ENCODE measurements at regions not wholly inside any gene's neighbourhood (a gene's known extent, or its start where the extent isn't known, plus 50 kb on each side); places are given as distances from the start of the nearest gene placed in this dataset.
A peak's percentile ranks its signal among the peaks of the same experiment; 100 is the strongest.

DNA sequence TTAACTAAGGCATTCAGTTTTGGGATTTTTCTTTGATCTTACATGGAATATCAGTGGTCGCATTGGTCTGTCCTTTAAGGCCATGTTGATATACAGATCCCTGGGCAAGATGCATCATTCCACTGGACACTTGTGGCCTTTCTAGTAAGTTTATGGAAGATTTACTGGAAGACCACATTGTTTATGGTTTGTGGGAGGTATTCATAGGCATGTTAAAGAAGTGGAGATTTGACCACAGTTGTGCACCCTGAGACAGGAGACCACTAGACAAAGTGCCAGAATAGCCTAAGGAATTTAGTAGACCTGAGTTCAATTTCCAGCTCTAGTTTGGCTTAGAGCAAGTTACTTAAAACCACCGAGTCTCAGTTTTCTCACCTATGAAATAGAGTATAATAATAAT is 383.1 kb upstream of the PAPPA start:
- TF ChIP-seq, protein P1, sequence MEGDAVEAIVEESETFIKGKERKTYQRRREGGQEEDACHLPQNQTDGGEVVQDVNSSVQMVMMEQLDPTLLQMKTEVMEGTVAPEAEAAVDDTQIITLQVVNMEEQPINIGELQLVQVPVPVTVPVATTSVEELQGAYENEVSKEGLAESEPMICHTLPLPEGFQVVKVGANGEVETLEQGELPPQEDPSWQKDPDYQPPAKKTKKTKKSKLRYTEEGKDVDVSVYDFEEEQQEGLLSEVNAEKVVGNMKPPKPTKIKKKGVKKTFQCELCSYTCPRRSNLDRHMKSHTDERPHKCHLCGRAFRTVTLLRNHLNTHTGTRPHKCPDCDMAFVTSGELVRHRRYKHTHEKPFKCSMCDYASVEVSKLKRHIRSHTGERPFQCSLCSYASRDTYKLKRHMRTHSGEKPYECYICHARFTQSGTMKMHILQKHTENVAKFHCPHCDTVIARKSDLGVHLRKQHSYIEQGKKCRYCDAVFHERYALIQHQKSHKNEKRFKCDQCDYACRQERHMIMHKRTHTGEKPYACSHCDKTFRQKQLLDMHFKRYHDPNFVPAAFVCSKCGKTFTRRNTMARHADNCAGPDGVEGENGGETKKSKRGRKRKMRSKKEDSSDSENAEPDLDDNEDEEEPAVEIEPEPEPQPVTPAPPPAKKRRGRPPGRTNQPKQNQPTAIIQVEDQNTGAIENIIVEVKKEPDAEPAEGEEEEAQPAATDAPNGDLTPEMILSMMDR (IDR thresholded peaks at IDR 0.05; ENCODE audit: insufficient read depth, low read depth, low read length) = no peak
- peak; percentile 17 for DNase-seq (ENCODE audit: low read depth)
- no peak overlapping the region for H3K4me3 ChIP-seq (ENCODE audit: low read depth, low read length)

DNA sequence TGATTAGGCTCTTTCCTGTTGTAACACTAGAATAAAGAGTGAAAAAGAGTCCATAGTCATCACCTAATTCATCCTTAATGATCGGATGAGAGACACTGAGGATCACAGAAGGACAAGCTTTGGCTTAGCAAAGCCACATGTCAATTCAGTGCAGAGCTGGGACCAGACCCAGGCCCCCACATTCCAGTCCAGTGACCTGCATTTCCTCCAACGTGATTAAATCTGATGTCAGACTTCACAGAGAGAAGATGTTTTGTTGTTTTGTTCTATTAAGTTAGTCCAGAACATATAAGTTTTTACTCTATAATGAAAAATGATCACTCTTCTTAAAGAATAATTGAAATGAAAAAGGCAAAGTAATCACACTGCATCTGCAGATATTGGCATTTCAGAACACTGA is 377.9 kb upstream of the PAPPA start:
- no peak overlapping the region for H3K4me3 ChIP-seq (ENCODE audit: low read depth, low read length)
- no peak for DNase-seq (ENCODE audit: low read depth)
- TF ChIP-seq, protein P1 (IDR thresholded peaks at IDR 0.05; ENCODE audit: insufficient read depth, low read depth, low read length) = no peak

DNA sequence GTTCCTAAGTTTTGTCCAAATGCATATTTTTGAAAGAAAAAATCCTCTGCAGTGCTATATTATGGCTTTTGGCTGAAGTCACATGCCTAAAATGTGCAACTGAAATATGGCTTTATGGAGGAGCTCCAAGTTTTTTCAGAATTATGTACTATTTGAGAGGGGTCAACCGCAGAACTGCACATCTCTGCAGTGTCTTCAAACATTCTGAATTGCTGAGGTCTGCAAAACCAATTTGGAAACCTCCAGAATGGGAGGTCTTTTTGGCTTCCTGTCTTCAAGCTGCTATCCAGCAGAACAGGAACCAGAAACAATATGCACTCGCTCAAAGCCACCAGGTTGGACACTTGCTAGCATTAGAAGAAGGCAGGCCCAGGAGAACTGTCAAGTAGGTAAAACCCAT is 376.0 kb upstream of the PAPPA start:
- TF ChIP-seq, protein P1 (IDR thresholded peaks at IDR 0.05; ENCODE audit: insufficient read depth, low read depth, low read length) = no peak
- DNase-seq (ENCODE audit: low read depth) = peak; percentile 47
- no peak overlapping the region for H3K4me3 ChIP-seq (ENCODE audit: low read depth, low read length)

DNA sequence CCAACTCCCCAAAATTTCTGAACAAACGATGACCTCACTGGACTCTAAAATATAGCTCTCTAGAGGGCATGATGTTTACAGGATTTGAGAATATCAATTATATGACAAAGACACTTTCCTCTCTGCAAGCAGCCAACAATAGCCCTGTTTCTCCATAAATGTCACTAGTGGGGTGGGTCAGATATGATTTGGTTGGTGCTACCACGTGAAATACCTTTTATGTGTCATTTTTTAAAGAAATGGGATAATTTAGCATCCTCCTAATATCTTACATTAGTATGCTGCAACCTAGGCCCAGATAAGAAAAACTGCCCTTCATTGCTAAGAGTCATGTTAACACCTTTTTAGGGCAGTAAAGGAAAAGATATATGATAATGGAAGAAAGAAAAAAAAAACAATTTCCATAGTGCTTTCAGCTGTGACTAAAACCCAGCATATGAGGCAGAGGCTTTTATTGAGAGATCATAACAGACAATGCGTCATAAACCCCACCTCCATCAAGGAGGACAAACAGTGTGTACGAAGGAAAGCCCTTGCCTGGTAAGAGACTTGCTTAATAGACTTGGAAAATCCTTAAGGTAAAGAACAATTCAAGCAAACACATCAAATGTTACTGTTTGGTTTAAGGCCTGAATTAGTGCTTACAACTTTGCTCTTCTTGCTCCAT is 372.4 kb upstream of the PAPPA start:
- DNase-seq (ENCODE audit: low read depth) = no peak
- no peak overlapping the region for H3K4me3 ChIP-seq (ENCODE audit: low read depth, low read length)
- TF ChIP-seq, protein P1 (IDR thresholded peaks at IDR 0.05; ENCODE audit: insufficient read depth, low read depth, low read length) = no peak

DNA sequence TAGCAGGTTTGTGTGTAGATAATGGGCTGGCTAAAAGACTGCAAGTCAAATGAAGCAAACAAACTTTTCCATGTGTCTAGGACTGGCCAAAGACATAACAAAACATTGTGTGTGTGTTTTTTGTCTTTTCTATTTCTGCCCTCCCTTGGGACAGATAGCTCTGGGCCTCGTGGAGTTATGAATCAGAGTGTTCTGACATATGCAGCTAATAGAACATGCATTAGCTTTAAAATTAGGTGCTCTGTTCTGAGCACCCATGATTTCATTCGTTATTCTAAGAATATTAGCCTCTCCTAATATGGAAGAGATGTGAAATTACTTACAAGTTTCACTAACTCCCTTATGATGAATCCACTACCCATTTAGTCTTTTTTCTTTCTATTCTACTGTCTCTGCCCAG is 367.3 kb upstream of the PAPPA start:
- TF ChIP-seq, protein P1 (IDR thresholded peaks at IDR 0.05; ENCODE audit: insufficient read depth, low read depth, low read length) = no peak
- no peak overlapping the region for H3K4me3 ChIP-seq (ENCODE audit: low read depth, low read length)
- DNase-seq (ENCODE audit: low read depth) = peak; percentile 35

DNA sequence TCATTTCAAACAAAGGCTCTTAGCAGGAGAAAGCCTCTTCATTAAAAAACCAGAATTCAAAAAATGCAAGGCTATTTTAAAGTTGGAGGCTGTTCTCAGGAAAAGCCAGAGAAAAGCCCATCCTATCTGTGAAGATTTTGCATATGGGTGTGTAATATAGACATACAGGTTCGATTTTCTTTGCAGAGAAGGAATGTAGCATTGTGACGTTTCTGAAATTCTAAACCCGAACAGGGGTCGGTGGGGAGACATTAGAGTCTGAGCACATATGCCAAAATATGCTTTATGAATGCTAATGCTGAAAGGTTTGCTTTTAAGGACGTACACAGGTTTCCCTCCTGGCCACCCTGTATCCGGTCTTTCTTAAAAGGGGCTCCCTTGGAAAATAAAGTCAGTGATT is 363.1 kb upstream of the PAPPA start:
- H3K4me3 ChIP-seq (ENCODE audit: low read depth, low read length) = no peak overlapping the region
- DNase-seq (ENCODE audit: low read depth) = no peak
- TF ChIP-seq, protein P1 (IDR thresholded peaks at IDR 0.05; ENCODE audit: insufficient read depth, low read depth, low read length) = no peak

DNA sequence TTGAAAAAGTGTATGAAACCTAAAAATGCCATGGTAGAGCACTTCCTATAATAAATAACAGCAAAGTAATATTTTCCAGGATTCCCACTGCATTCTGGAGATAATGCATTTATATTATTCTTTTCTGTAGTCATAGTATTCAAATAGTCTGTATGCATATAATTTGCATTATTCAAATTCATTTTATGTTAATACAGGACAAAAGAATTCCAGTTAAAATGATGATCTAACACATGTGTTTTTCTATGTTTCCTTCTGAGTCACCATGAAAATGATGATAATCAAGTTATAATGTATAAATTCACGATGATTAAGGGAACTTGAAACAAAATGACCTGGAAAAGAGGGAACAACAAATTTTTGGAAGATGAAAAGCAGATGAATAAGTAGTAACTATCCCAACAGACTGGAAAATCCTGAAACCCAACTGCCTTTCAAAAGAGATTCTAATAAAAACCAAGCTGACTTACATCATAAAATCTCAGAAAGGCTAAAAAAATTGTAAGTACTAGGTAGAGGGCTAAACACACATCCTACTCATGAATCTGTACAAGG is 358.6 kb upstream of the PAPPA start:
- TF ChIP-seq, protein P1 (IDR thresholded peaks at IDR 0.05; ENCODE audit: insufficient read depth, low read depth, low read length) = no peak
- DNase-seq (ENCODE audit: low read depth) = no peak
- no peak overlapping the region for H3K4me3 ChIP-seq (ENCODE audit: low read depth, low read length)
